SK-N-MC (cell line): ENCODE measurements at regions not wholly inside any gene's neighbourhood (a gene's known extent, or its start where the extent isn't known, plus 50 kb on each side); places are given as distances from the start of the nearest gene placed in this dataset.
A peak's percentile ranks its signal among the peaks of the same experiment; 100 is the strongest.

Experiments
- DNase-seq: peaks from one replicate; pipeline ENCODE4 v3.0.0-alpha.2; 2011; ENCODE audit warnings: low read depth, low spot score
- H3K27ac ChIP-seq: fragments of 200-600 bp; sonication (generic); 2 replicates; pipeline ENCODE4 v1.5.1; 2016; ENCODE audit warnings: mixed run types
- H3K36me3 ChIP-seq: fragments of 200-600 bp; sonication (generic); 2 replicates; pipeline ENCODE4 v1.6.1; 2017; ENCODE audit warnings: antibody characterized with exemption, low read length, mixed read lengths; ENCODE audit not compliant: insufficient read depth
- H3K4me3 ChIP-seq: fragments of 200-600 bp; sonication (generic); 2 replicates; pipeline ENCODE4 v1.5.1; 2016
- H3K9ac ChIP-seq: fragments of 200-600 bp; sonication (generic); 2 replicates; pipeline ENCODE4 v1.8.0; 2017; ENCODE audit warnings: mixed run types, mixed read lengths; ENCODE audit not compliant: insufficient read length
- H3K9me3 ChIP-seq: fragments of 200-600 bp; sonication (generic); 2 replicates; pipeline ENCODE4 v1.6.1; 2017; ENCODE audit warnings: low read depth, mild to moderate bottlenecking, antibody characterized with exemption, low read length, moderate library complexity, mixed read lengths
- EZH2 ChIP-seq: fragments of 200-600 bp; sonication (generic); IDR thresholded peaks from one replicate; pipeline ENCODE4 v1.6.1; 2017; ENCODE audit warnings: antibody characterized with exemption
- FOXP2 ChIP-seq: optimal IDR thresholded peaks from 2 replicates; pipeline ENCODE3; 2011; ENCODE audit warnings: mild to moderate bottlenecking, moderate library complexity; ENCODE audit not compliant: insufficient read depth; ENCODE audit errors: extremely low read length, control extremely low read depth
- POLR2AphosphoS5 ChIP-seq: IDR thresholded peaks from 2 replicates; pipeline ENCODE4 v1.6.1; 2012; ENCODE audit warnings: mild to moderate bottlenecking, low read depth, low read length, borderline replicate concordance

GRCh38 chrX:73768886-73769285 is 83.6 kb downstream of the XIST start:
- no peak overlapping the region for H3K4me3 ChIP-seq
- DNase-seq: no peak

GRCh38 chrX:73768160-73768559 is 84.4 kb downstream of the XIST start:
- H3K4me3 ChIP-seq: no peak overlapping the region
- no peaks in the 10 kb centered on the region for H3K36me3 ChIP-seq
- H3K9ac ChIP-seq: no peak overlapping the region
- H3K9me3 ChIP-seq: no peaks in the 10 kb centered on the region
- H3K27ac ChIP-seq: no peak overlapping the region
- DNase-seq: no peak
- TF ChIP-seq EZH2: no peak
- TF ChIP-seq POLR2AphosphoS5: no peak
- TF ChIP-seq FOXP2: no peak

More at GRCh38 chrX:73768886-73769285, 83.6 kb downstream of the XIST start:
- Histone ChIP-seq H3K27ac (no peak overlapping the region), H3K9me3 (no peaks in the 10 kb centered on the region), H3K36me3 (no peaks in the 10 kb centered on the region), H3K9ac (no peak overlapping the region)
- TF ChIP-seq EZH2: no peak
- TF ChIP-seq POLR2AphosphoS5: no peak
- no peak for TF ChIP-seq FOXP2

- no peak for TF ChIP-seq FOXP2
- no peak overlapping the region for H3K9ac ChIP-seq
- H3K36me3 ChIP-seq: no peaks in the 10 kb centered on the region
- no peak overlapping the region for H3K4me3 ChIP-seq
- H3K27ac ChIP-seq: no peak overlapping the region
- no peak for DNase-seq
- H3K9me3 ChIP-seq: no peaks in the 10 kb centered on the region
Measured at GRCh38 chrX:73767017-73767416, 85.5 kb downstream of the XIST start.

- Histone ChIP-seq H3K9ac (no peak overlapping the region), H3K27ac (no peak overlapping the region), H3K9me3 (no peaks in the 10 kb centered on the region), H3K4me3 (no peak overlapping the region), H3K36me3 (no peaks in the 10 kb centered on the region)
- peak; percentile 20 for DNase-seq
- TF ChIP-seq EZH2 (no peak), POLR2AphosphoS5 (no peak), FOXP2 (no peak)
Measured at GRCh38 chrX:73766431-73766795, 86.1 kb downstream of the XIST start.

GRCh38 chrX:73765776-73766430 is 86.6 kb downstream of the XIST start:
- Histone ChIP-seq H3K4me3 (no peak overlapping the region), H3K36me3 (no peaks in the 10 kb centered on the region), H3K9me3 (no peaks in the 10 kb centered on the region), H3K27ac (no peak overlapping the region), H3K9ac (no peak overlapping the region)
- no peak for TF ChIP-seq POLR2AphosphoS5
- no peak for TF ChIP-seq FOXP2
- no peak for TF ChIP-seq EZH2
- no peak for DNase-seq

GRCh38 chrX:73758250-73758649 is 94.3 kb downstream of the XIST start:
- no peak for TF ChIP-seq POLR2AphosphoS5
- TF ChIP-seq EZH2: no peak
- TF ChIP-seq FOXP2: no peak

More at GRCh38 chrX:73758250-73758649, 94.3 kb downstream of the XIST start:
- DNase-seq: no peak
- Histone ChIP-seq H3K36me3 (no peaks in the 10 kb centered on the region), H3K9ac (no peak overlapping the region), H3K4me3 (no peak overlapping the region), H3K9me3 (no peaks in the 10 kb centered on the region), H3K27ac (no peak overlapping the region)
